GM10248 (cell line): ENCODE measurements at regions not wholly inside any gene's neighbourhood (a gene's known extent, or its start where the extent isn't known, plus 50 kb on each side); places are given as distances from the start of the nearest gene placed in this dataset.
"Not testable (repeated sequence)": the region's sequence is repeated elsewhere in the genome, so short reads cannot be mapped to it uniquely, and the experiment has no call there.

Experiments
- CTCF ChIA-PET: fragments of 300-600 bp; sonication (Branson Sonifier 250); formaldehyde crosslinking; extraction: SDS; loops from one replicate; lab custom pipeline; 2021; ENCODE audit warnings: antibody characterized with exemption; lab: Yijun Ruan, JAX
- POLR2A ChIA-PET: fragments of 350-650 bp; sonication (Branson Sonifier 250); formaldehyde crosslinking; extraction: SDS; loops from one replicate; lab custom pipeline; 2020; ENCODE audit warnings: antibody characterized with exemption; lab: Yijun Ruan, JAX
- DNase-seq: peaks from one replicate; pipeline ENCODE4 v3.0.0; 2012; ENCODE audit errors: extremely low spot score
- TF ChIP-seq, protein P1 (sequence below): IDR thresholded peaks from 2 replicates; pipeline ENCODE4 v1.5.1; 2012; ENCODE audit warnings: mild to moderate bottlenecking, low read depth; ENCODE audit errors: extremely low read depth, missing control alignments, control extremely low read depth

DNA sequence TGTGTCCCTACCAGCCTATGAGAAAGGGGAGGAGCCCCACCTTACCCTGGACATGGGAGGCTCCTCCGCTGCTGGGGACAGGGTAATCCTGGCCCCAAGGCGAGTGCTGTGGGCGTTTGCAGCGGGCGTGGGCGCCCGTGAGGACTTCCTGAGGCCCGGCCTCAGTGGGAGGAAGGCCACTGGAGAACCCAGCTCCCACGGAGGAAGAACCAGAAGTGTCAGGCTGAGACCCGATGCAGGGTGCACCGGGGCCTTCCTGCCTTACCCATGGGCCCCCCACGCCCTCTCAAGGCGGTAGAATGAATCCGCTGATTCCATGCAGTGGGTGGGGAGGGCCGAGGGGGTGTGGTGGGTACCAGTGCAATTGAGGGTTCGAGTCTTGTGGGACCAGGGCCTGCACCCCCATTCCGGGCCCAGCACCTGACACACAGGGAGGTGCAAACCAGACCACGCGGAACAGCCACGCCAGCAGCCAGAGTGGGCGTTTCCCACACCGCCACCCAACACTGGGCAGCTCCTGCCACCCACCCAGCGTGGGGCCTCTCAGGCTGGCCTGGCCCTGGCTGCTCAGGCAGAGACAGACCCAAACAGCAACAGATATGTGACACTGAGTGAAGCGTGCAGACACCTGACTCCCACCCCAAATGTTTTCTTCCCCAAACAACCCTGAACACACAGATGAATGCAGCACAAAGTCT is 5405.6 kb upstream of the TPTE start:
- POLR2A ChIA-PET, CTCF ChIA-PET, DNase-seq: not testable (repeated sequence)

DNA sequence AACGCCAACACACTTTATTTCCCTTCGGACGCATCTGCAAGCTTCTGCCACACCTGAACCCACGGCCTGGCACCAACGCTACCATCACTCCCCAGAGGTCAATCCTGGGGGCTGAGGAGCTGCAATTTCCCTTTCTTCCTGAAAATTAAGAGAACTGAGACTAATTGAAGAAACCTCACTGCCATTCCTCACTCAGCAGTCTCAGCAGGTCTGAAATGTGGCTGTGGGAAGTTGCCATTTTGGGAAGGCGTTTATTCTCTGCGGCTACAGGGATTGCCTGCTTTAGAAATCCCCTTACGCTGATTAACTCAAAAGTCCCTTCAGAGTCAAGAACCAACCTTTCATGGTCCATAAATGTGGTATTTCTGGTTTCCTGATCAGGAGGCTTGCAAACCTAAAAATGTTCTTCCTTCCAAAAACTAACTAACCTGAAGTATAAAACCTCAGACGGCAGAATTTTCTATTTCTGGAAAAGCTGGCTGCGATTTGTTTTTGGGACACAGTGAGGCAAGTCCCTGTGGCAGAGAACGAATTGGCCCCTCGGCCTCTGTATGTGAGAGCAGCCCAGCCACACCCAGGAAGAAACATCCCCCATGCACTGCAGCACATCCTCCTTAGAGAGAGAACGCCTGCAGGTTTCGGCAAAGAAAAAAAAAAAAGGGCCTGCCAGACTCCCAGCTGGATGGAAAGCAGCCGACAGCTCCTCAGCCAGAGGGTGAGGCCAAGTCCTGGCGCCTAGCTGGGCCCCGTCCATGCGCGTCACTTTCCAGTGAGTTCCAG is 5404.8 kb upstream of the TPTE start:
- CTCF ChIA-PET, DNase-seq, POLR2A ChIA-PET: not testable (repeated sequence)

DNA sequence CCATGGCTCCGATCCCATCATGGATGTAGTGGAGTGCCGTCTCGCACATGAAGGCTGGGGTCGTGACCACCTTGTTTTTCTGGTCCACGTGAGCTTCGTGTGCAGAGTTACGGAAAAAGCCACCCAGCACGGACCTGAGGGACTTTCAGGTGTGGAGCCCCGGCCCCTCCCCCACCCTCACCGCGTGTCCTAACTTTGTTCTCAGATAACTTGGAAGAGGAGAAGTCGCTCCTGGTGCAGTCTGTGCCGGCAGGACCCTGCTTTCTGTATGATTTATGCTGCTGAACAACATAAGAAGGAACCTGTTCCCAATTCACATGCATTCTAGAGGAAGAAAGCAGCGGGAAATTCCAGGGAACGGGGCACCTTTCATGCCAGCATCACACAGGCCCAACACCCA is 5404.2 kb upstream of the TPTE start:
- DNase-seq, CTCF ChIA-PET, POLR2A ChIA-PET: not testable (repeated sequence)

DNA sequence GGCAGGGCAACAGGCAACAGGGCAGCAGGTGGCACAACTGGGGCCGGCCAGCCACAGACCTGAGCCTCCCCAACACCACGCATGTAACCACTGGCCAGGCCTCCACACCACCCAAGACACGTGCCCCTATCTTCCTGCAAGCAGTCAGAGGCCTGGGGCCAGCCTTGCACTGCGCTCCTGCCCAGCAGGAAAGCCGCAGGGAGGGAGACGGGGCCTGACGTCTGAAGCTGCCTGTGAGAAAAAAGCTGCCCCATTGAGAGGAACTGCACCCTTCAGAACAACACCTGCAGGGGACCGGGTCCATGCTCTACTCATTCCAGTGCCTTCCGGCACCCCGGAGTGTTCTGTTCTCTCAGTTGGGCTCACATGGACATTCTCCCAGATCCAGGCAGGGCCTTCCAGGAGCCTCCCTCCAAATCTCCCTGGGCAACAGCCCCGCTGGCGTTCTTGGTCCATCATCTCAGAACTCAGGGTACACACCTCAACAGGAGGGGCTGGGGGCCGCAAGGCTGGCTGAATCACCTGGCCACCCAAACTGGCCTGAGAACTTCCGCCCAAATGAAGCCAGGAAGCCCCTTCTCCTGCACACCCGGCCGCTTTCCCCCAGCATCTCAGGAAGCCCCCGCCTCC is 5403.6 kb upstream of the TPTE start:
- CTCF ChIA-PET, POLR2A ChIA-PET, DNase-seq: not testable (repeated sequence)

DNA sequence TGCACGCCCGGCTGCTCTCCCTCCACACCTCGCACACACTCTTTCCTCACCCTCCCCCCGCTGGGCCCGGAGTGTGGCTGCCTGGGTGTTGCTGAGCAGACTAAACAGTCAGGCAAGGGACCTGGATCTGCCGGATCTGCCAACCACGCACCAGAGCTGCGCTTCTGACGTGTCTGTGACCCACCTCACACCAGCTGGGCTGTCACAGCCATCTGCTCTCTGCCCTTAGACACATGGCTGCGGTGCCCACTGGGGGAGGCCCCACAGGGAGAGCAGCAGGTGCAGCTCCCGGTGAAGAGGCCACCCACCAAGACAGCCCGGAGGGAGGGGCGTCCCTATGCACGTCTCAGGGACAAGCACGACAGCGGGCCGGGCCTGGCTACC is 5403.1 kb upstream of the TPTE start:
- POLR2A ChIA-PET, DNase-seq, CTCF ChIA-PET: not testable (repeated sequence)

DNA sequence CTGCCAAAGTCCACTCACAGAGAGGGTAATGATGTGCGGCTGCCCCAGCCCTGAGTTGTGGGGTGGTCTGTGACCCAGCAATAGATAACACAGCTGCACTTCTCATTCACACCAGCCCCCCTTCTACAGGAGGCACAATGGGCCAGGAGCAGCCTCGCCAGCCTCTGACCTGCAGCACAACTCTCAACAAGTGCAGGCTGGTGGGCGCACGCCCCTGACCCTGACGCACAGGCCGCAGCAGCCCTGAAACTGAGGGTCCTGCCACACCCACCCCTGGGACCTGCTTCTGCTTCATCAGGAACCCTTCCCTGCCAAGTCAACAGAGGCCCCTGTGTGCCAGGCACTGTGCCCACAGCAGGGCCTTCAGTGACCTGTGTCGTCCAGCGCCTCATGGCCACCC is 5402.2 kb upstream of the TPTE start:
- CTCF ChIA-PET, DNase-seq, POLR2A ChIA-PET: not testable (repeated sequence)

DNA sequence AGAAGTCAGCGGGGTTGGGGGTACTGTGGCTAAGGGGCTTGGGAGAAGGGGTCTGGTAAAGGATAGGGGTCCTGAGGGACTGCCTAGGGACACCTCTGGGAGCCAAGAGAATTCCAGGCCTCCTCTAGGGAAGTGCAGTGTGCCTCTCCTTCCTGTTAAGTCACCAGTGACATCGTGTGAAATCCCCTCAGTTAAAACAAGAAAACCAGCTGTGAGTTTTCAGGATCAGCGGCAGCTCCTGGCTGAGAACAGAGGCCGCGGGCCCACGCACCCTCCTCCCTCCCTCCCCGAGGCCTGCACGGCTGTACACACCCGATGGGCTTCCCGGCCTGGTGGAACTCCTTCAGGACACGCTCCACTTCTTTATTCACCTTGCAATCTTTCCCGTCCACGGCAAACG is 5400.0 kb upstream of the TPTE start:
- CTCF ChIA-PET, DNase-seq, POLR2A ChIA-PET: not testable (repeated sequence)

DNA sequence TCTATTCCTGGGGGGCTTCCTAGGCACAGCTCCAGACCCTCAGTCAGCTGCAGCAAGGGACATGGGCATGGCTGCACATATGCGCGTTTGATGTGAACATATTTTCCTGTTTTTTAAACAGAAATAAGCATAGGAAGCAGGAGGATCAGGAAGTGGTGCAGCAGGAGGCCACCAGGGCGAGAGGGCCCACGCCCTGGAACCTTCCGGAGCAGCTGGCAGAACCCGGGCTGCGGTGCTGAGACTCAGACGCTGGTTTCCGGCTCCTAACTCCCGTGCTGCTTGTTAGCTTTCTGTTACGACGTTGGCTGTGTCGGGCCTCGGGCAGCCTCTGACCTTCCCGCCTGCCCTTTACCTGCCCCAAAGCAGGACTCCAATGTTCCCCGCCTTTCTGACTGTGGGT is 5399.5 kb upstream of the TPTE start:
- DNase-seq, CTCF ChIA-PET, POLR2A ChIA-PET: not testable (repeated sequence)

DNA sequence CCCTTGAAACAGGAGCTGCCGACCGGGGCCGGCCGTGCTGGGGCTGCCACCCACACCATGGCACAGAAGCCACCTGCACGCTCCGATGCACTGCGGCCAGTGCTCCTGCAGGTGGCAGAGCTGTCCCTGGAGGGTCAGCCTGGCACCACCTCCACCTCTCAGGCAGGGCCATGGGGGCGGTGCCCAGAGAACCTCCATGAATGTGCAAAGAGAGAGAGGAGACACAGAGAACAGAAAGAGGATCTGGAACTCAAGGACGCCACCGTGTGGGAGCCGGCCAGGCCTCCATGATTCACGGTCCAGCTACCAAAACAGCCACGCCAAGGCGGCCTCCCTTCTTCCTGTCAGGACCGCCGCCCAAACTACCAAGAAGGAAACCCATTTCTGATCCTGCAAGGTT is 5397.7 kb upstream of the TPTE start:
- DNase-seq, POLR2A ChIA-PET, CTCF ChIA-PET: not testable (repeated sequence)
- TF ChIP-seq, protein P1, sequence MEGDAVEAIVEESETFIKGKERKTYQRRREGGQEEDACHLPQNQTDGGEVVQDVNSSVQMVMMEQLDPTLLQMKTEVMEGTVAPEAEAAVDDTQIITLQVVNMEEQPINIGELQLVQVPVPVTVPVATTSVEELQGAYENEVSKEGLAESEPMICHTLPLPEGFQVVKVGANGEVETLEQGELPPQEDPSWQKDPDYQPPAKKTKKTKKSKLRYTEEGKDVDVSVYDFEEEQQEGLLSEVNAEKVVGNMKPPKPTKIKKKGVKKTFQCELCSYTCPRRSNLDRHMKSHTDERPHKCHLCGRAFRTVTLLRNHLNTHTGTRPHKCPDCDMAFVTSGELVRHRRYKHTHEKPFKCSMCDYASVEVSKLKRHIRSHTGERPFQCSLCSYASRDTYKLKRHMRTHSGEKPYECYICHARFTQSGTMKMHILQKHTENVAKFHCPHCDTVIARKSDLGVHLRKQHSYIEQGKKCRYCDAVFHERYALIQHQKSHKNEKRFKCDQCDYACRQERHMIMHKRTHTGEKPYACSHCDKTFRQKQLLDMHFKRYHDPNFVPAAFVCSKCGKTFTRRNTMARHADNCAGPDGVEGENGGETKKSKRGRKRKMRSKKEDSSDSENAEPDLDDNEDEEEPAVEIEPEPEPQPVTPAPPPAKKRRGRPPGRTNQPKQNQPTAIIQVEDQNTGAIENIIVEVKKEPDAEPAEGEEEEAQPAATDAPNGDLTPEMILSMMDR, result peak; percentile 39

DNA sequence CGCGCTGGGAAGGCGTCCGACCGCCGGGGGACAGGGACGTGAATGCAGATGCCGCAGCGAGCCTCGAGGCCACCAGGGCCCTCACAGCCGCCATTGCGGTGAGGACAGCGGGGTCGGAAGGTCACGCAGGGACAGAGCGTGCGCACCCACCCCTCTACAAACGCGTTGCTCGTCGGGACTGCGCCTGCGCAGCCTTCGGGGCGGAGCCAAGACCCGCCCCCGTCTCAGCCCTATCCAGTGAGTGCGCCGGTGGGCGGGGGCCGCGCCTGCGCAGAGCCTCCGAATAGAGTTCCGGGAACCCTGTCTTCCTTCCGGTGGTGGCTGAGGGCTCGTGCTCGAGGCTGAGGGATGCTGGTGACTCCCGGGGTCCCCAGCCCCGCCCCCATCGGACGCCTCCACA is 5393.1 kb upstream of the TPTE start:
- POLR2A ChIA-PET, CTCF ChIA-PET, DNase-seq: not testable (repeated sequence)

DNA sequence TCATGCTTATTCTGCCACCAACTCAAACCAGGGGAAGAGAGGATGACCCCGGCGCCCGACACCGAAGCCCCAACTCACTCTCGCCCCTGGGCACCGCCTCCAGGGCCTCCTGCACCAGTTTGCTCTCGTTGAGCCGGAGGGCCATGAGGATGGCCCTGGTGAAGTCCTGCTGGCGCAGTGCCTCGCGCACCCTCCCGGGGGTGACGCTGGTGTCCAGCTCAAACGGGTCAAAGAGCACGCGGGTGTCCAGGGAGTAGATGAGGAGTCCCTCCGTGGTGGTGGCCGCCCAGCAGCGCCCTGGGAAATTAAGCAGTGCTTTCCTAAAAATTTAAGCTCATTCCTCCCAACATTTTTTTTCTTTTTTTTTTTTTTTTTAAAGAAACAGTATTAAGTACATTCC is 5387.6 kb upstream of the TPTE start:
- POLR2A ChIA-PET, CTCF ChIA-PET, DNase-seq: not testable (repeated sequence)

DNA sequence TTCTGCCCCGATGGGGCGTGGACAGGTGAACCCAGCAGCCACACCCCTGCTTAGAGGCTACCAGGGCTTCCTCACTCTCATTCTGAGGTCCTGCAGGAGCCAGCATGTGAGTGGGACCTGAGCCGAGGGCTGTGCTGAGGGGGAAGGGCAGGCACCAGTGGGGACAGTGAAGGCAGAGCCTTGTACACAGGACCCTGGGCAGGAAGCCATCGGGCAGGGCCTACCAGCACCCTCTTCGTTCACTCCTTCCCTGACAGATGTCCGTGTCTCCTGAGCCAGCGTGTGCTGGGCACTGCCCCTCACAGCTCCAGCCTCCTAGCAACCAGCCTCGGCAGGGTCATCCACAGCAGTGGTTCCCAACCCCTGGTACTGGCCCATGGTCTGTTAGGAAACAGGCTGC is 5385.0 kb upstream of the TPTE start:
- DNase-seq, POLR2A ChIA-PET, CTCF ChIA-PET: not testable (repeated sequence)

DNA sequence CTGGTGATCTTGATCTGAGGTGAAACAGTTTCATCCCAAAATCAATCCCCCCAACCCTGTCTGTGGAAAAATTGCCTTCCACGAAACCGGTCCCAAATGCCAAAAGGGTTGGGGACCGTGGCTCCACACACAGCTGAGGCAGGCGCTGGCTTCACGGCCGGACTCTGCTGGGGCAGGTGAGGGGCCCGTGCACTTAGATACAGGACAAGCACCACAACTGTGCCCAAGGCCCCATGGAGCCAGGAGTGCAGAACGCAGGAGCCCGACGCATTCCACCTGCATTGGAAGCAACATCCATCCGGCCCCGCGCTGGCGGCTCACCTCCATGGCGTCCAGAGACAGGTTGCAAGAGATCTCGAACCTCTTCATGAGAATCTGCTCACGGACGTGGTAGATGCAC is 5384.4 kb upstream of the TPTE start:
- CTCF ChIA-PET, DNase-seq, POLR2A ChIA-PET: not testable (repeated sequence)

DNA sequence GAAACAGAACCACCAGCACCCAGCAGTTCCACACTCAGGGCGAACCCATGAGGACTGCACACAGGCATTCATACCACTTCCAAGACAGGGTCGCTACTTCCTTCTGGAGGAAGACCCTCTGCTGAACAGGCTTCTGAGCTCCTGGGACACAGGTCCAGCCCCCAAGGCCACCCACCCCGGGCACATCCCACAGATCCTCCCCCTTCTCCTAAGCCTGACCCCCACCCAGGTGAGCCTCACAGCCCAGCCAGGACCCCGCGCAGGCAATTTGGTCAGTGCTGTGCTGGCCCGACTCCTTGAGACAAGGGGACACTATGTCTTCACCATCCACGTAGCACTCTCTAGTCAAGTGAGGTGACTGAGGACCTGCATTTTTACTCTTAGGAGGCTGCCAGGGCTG is 5382.7 kb upstream of the TPTE start:
- POLR2A ChIA-PET, CTCF ChIA-PET, DNase-seq: not testable (repeated sequence)

DNA sequence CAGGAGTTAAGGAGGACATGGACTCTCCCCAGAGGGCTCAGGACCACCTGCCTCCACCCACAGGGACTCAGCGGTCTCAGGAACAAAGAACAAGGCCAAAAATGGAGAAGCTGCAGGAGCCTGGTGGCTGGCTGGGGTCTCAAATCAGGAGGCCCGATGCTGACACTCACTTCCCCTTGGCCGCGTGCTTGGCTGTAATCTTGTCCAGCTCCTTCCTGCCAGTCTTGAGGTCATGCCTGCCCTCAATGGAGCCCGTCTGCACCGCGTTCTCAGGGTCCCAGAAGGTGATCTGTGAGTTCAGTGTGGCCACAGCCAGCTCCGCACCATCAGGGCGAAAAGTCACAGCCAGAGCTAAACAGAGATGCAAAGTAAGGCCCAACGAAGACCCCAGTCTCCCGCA is 5381.9 kb upstream of the TPTE start:
- DNase-seq, CTCF ChIA-PET, POLR2A ChIA-PET: not testable (repeated sequence)

DNA sequence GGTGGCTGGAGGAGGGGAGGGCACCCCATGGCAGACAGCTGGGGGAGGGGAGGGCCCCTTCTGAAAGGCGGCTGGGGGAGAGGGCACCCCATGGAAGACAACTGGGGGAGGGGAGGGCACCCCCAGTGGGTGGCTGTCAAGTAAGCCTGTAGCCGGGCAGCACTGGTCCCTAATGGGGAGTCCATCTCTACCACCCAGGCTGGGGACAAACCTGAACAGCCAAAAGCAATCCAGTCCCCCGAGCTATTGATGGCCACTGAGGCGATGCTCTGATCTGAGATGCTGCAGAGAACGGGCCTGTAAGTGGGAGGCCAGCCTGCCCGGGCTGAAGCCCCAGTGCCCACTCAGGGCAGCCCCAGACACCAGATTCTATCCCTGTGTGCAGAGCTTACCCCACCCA is 5378.4 kb upstream of the TPTE start:
- CTCF ChIA-PET, POLR2A ChIA-PET, DNase-seq: not testable (repeated sequence)

DNA sequence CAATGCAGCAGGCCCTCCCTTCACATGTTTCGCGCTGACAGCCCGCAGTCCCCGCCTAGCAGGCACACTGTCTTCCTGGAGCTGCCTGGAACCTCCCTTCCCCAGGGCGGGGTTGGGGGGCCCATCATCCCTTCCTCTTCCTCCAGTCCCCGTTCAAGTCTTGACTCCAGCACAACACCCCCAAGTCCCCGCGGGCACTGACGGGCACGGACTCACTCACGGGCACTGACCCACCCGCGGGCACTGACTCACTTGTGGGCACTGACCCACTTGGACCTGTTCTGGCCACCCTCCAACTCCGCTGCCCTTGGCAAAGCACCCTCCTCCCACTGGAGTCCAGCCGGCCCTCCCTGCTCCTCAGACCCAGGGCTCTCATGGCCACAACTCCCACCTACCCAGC is 5376.7 kb upstream of the TPTE start:
- POLR2A ChIA-PET, CTCF ChIA-PET, DNase-seq: not testable (repeated sequence)
